Umbilical cord (tissue), 1 donor: ENCODE measurements at regions not wholly inside any gene's neighbourhood (a gene's known extent, or its start where the extent isn't known, plus 50 kb on each side); places are given as distances from the start of the nearest gene placed in this dataset.
"Not testable (repeated sequence)": the region's sequence is repeated elsewhere in the genome, so short reads cannot be mapped to it uniquely, and the experiment has no call there.

Experiments
- DNase-seq: peaks from one replicate; pipeline ENCODE4 v3.0.0-alpha.2; 2015; ENCODE audit warnings: low spot score

DNA sequence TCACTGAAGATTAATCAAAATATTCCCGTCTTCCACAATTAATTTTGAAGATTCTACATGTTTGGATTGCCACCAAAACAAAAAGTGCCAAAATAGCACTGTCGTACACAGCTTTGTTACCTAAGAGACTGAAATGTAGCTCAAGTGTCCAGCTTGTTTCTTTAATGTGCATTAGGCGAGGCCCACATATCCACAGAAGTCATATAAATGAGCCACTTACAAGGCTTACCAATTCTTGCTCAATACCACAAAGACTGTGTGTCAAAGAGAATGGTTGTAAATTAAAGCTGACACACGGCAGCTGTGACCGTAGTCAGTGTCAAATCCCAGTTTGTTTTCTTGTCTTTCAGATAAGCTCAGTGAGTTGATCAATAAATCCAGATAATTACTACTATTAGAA, 639.4 kb upstream of the TBL1XR1 start:
- no peak for DNase-seq

DNA sequence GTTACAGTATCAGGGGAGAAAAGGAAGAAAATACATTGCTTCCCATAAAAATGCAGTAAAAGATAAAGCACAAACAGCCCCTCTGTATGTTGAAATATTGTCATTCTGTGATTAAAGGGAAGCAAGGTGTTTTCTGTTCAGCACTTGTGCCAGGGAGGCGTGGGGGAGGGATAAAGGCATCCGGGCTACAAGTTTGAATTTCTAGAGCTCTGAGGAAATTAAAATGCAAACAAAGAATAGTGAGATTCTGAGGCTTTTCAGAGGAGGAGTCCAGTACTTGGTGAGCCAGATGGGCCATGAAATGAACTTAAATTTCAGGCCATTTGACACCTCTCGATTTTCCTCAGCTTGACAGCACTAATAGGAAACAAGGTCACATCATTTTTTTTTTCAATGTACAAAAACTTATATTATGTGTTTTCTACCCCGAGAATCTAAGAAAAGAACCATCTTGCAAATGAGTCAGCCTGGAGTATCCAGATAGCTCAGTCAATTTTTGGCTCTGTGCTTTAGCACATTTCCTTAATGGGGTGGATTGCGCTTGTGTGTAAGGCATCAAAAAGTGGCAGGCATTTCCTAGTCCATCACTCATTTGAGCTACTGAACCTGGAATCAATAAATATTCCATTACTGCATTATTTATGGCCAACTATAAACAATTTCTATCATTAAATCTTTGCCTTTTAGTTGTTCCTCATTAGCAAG, 640.8 kb upstream of the TBL1XR1 start:
- DNase-seq = no peak

DNA sequence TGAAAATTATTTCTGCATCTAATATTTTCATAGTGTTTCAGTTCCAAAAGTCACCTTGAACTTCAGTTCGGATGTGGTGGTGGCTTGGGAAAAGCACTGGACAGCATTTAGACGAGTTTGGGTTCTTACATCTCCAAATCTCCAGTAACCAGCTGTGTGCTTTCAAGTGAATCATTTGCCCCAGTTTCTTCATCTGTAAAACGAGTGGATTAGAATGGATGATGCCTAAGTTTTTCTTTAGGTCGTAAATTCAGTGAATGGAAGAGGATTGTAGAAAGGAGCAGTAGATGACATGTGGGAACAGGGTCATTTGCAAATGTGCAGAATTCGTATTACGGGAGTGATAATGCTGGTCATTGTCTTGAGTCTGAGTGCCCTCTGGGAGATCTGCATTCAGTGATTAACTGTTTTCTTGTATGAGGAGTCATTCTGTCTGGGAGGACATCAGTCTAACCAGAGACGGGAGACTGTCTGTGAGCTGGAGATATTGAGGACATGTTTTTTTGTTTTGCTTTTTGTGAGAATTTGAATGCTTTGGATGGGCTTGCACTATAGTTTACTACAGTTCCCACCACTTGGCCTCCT, 641.6 kb upstream of the TBL1XR1 start:
- DNase-seq = no peak

DNA sequence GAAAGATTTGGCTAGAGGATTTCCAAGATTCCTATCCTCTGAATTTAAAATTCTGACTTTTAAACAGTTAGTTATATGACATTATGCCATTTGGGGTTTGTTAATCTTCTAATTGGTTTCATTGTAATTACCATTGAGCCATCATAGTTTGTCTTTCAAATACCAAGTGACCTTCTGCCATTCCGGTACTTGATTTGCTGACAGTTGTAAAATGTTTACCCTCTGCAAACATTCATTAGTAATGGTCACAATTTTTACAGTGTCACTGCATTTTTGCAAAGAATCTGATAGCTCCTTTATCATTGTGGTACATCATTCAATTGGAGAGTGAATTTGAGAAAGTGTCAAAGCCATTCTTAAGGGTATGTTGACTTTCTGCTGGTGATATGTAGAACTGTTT, 645.0 kb upstream of the TBL1XR1 start:
- DNase-seq = no peak

DNA sequence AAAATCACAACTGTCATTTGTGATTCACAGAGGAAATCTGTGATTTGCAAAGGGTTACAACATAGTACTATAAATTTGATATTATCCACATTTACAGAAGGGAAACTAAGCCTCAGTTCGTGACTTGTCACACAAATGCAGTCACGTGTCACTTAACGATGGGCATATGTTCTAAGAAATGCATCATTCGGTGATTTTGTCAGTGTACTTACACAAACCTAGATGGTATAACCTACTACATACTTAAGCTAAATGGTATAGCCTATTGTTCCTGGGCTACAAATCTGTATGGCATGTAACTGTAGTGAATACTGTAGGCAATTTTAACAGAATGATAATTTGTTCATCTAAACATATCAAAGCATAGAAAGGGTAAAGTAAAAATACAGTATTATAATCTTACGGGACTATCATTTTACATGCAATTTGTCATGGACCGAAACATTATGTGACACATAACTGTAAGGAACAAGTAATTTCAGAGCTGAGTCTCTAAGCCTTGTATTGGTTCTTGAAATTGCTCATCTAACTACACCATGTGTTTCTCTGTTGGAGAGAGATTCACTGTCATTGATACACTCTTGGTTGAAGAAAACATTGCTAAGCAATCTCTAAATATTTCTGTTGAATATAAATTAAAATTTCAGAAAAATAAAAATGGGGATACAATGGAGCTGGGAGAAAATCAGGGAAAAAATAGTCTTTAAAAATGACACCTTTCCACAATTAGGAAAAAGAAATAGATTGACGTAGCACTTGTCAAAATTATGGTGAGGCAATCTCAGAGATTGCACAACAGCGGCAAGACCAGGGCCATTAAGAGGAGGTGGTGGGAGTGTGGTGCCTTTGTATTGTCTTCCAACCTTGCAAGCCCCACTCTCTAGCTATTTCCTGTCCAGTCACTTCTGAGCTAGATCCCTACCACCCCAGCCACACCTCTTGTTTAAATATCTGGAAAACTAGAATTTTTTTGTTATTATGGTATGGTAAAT, 645.8 kb upstream of the TBL1XR1 start:
- no peak for DNase-seq

DNA sequence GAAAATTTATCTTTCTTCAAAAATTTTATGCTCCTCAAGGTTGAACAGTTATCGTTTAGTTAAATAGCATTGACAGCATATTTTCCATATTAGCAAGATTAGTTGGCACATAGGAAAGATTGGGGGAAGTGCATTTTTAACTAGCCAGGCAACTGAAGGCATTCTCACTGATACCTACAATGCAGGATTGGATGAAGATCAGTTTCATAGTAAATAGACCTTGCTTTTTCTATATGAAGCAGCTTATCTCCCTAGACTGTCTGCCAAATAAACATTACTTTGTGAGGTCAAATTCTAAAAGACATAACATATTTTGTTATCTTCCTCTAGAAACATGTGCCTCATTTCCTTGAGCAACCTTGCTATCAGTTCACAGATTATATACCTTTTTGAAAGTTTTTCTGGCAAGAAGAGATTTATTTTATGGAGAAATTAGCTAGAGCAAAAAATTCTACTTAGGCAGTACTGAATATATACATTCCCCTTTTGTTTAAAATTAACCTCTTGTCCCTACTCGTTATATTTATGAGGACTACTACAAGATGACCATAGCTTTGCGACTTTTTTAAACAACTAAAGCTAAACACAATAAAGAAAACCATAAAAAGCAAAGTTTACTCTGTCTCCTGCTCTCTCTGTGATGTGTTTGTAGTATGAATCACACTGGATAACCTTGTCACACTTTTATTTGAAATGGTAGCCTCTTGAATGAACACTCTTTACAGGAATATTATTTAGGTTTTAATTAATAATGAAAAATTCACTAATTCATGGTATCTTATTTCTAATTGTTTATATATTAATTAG, 654.9 kb upstream of the TBL1XR1 start:
- peak; percentile 30 for DNase-seq

DNA sequence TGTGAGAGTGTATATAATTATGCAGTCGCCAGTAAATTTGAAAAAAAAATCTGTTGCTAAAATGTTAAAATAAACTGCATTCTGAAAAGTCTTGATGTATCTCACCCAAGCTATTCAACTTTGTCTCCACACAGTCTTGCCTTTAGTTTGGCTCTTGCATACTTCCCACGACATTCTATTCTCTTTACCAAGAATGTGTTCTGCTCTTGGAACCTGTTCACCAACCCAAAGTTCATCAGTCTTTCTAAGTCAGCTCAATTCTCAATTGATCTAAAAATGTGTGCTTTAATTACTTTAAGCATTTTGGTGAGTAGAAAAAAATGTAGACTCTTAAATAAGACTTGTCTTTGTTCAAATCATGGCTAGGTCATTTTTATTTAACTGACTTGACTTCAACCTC, 657.7 kb upstream of the TBL1XR1 start:
- no peak for DNase-seq

DNA sequence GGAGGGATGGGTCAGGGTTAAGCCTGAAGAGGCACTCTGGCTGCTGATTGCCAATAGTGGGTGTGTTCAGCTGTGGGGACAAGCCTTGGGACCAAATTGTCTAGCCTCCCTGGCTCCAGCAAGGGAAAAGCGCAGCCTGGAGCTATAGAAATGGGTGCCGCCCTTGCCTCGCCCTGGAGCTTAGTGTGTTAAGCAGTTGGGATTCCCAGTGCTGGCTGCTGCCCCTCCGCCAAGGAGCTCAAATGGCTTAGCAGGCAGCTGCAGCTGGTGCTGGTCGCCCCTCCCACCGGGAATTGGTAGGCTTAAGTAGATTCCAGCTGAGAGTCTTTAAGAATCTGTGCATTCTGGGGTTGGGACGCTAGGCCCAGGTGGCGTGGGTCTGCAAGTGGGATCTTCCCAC, 662.9 kb upstream of the TBL1XR1 start:
- no peak for DNase-seq

DNA sequence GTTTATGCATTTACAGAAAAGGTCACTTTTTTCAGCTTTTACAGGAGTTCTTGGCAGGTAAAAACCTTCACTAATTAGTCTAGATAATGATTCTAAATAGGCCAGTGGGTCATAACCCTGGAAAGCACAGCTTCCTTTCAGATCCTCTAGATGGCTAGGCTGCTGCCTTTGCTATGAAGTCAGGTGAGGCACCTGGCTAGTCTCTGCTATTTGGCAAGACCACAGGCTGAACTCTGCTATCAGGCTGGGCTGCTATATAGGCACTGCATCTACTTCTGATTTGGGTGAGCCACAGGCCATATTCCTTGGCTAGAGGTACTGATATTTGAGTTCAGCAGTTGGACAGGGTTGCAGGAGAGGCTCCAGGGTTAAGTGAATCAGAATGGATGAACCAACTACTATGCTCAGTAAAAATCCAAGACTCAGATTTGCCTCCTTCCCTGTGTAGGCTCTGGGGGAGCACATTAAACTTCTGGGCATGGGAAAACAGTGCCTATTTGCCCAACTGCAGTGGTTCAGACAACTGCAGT, 665.7 kb upstream of the TBL1XR1 start:
- DNase-seq = no peak

DNA sequence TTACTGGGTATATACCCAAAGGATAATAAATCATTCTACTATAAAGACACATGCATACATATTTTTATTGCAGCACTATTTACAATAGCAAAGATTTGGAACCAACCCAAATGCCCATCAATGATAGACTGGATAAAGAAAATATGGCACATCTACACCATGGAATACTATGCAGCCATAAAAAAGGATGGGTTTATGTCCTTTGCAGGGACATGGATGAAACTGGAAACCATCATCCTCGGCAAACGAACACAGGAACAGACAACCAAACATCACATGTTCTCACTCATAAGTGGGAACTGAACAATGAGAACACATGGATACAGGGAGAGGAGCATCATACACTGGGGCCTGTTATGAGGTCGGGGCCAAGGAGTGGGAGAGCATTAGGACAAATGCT, 665.0 kb upstream of the KCNMB2 start:
- not testable (repeated sequence) for DNase-seq

DNA sequence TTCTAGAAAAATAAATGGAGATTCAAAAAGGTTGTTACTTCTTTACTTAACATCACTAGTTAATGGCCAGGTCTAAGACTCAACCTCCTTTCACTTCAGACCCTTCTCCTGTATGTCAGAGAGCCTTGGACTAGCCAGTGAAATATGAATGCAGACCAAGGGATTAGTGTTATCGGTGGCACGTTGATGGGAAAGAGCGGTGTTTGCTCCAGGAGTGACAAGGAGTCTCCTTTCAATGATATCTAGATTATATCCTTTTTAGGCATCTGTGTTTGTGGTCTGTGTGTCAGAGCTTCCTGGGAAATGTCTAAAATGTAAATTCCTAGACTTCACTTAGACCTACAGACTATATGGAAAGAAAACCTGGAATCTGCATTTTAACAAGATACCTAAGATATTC, 658.0 kb upstream of the KCNMB2 start:
- DNase-seq = no peak

DNA sequence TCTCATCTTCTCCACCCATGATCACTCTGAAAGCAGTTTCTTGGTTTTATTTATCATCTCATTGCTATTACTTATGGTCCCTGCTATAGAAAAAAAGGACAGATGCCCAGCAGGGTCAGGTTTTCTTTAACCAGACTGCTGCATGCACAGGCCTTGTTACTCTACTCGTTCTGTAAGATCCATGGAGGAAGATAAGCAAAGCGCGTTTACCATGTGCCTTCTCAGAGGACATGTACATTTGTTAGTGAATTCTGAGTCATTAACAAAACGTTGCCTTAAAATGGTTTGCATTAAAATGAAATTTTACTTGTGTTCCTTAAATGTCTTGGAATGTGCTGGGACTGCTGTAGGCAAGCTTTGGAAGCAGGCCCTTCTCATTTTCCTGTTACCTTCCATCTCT, 657.3 kb upstream of the KCNMB2 start:
- no peak for DNase-seq

DNA sequence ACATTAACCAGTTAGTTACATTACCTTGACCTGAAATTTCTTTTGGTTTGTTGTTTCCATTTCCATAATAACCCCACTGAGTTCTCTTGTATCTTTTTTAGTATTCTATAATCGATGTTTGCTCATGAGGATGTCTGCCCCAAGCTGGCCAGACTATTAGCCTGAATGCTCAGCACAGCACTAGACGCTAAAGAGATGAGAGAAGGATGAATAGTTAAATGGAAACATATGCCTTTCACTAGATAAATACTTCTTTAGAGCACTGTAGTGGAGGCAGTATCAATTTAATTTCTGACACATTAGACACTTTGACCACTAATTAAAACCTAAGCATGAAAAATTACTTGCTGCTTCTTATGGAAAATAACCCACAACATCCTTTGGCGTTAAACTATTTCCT, 654.9 kb upstream of the KCNMB2 start:
- no peak for DNase-seq

DNA sequence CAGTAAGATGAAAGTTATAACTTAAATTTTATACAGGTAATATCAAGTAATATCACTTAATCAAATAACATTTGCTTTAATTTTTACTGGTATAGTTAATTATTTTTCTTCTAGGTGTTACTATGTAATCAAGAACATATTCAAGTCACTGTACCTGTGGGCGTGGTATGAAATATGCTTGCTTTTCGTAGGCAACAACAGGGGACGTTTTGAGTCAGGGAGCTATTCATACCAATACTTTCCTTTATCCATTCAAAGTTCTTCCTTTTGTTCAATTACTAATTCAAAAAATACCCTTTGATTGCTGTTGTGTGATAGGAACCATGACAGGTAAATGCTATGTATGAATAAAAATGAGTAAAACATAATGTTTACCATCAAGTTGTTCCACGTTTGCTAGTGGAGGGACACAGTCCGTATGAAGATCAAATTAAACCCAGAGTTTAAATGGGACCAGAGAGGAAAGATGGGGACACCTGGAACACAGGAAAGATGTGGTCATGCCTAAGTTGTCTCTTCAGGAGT, 654.0 kb upstream of the KCNMB2 start:
- no peak for DNase-seq

DNA sequence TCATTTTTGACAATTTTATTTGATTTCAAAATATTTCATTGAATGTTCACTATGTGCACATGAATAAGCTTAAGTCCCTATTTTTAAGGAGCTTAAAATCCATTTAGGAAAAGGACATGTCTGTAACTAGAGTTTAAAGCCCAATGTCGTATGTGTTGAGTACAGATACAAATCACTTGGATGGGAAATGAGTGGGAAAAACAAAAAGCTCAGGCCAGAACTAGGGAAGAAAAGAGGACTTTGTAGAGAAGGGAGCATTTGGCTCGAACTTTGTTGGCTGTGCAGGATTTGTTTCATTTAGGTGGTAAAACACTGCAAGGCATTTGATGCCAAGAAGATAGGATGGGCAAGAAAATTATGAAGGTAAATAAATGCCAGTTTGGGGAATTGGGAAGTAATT, 653.1 kb upstream of the KCNMB2 start:
- no peak for DNase-seq

DNA sequence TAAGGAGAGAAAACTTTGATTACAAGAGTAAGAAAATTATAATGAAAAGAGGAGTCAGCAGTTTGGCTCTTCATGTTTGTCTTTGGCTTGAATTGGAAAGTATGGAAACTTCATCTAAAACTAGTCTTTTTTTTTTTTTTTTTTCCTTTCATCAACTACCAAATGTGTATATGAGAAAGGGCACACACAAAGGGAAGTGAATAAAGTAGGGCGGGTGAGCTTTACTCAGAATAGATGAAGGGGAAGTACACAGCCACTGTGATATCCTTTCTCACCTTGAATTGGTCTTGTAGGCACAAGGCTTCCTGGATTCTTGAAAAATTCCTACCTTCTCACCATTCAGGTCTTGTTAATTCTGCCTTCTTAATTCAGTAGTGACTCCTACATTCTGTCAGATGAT, 652.3 kb upstream of the KCNMB2 start:
- DNase-seq = no peak

DNA sequence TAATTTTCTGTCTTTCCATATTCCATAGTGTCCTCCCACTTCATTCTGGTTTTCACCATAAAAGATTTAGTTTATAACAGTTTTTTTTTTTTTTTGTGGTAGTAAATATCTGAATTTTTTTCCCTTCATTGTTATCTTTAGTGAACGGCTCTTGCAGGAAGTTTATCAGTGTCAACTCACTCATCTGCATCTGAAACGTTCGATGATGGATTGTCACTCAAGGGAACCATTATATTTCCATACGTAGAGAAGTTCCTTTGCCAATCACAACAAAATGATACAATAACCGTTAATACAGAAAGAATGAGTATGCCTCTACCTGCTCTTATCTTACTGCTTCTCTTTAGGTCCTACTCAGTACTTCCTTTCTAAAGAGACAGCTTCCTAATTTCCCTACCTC, 651.2 kb upstream of the KCNMB2 start:
- no peak for DNase-seq

DNA sequence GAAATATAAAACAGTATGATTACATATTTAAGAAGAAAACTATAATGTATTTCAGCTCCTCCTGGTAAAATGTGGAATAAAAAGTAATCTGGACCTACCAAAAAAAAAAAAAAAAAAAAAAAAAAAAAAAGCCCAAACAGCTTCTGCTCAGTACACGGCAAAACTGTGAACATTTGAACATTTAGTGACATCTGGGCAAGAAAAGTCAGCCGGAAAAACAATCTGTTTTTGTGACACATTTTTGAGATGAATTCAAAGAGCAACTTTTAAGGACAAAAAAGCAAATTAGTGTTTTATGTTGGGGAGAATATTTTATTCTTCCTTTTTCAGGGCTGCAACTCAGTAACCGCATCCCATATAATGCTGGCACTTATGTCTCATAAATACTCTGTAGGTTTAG, 649.7 kb upstream of the KCNMB2 start:
- no peak for DNase-seq

DNA sequence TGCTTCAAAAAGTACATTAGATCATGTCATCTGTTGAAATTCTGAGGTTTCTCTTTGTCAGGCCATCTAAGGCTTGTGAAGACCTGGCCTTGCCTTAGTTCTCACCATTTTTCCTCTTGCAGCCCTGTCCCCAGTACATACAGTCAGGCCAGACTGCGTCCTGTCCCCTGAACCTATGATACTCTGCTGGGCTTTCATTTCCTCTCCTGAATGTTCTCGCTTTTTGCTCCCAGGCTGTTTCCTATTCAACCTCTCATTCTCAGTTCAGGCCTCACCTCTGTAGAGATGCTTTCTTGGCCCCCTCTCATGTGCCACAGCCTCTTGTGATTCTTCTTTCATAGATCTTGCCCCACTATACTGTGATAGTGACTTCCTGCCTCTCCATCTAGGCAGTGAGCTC, 648.8 kb upstream of the KCNMB2 start:
- DNase-seq = no peak

DNA sequence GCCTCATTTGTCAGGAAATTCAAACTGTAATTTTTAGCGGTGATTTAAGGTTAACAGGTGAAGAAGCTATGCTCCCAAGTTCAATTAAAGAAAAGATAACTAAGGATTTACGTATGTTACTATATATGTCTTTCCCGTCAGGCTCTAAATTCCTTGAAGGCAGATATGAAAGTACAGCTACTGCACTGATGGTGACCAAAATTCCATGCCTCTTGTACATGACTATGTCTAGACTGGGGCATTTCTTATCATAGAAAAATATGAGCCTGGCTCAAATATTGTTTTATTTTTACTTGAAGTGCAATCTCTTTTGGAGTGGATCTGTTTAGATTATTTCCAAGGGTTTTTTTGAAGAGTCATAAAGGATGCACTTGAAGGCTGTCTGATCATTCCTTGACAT, 647.1 kb upstream of the KCNMB2 start:
- peak; percentile 64 for DNase-seq

DNA sequence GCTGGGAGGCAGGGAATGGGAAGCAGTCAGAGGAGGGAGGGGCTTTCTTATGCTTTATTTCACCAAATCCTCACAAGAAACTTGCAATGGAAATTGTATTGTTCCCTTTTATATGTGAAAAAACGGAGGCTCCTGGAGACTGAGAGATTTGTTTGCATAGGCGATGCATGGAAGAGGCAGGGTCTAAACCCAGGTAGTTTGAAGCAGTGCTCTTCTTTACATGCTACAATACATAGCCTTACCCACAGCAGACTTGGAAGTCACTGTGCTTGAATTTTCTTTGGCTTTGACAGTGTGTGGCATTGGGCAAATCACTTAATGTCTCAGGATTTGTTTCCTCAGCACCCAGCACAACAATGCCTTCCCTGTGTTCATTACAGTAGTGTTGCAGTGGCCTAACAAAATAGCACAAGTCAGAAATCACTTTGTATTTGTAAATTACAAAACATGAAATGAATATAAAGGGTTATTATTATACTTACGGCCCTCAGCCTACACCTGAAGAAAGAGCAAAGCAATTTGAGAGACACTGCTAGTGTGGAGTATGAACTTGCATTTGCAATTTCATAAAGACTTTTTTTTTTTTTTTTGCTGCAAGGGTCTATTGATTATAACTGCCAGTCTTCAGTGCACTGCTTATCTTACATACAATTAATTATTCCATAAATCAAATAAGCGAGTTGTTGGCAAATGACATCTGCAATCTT, 646.4 kb upstream of the KCNMB2 start:
- no peak for DNase-seq
